Ascending aorta (tissue), 2 donors: ENCODE measurements at regions not wholly inside any gene's neighbourhood (a gene's known extent, or its start where the extent isn't known, plus 50 kb on each side); places are given as distances from the start of the nearest gene placed in this dataset.

Source experiments
- DNase-seq, 2 donors: peaks; one replicate each; pipeline ENCODE4 v3.0.0-alpha.2; 2019; ENCODE audit warnings: low spot score in 2 of 2
- H3K27ac ChIP-seq, 2 donors: fragments of 200-600 bp; sonication (generic); one replicate each; pipeline ENCODE4 v1.5.1; 2016 to 2017; ENCODE audit warnings: mild to moderate bottlenecking in 1 of 2
- H3K27me3 ChIP-seq: fragments of 200-600 bp; sonication (generic); one replicate; pipeline ENCODE4 v1.5.1; 2017
- H3K36me3 ChIP-seq, 2 donors: fragments of 200-600 bp; sonication (generic); one replicate each; pipeline ENCODE4 v1.5.1; 2016
- H3K4me1 ChIP-seq, 2 donors: fragments of 200-600 bp; sonication (generic); one replicate each; pipeline ENCODE4 v1.5.1; 2016 to 2017; ENCODE audit warnings: mild to moderate bottlenecking in 1 of 2
- H3K4me3 ChIP-seq, 2 donors: fragments of 200-600 bp; sonication (generic); one replicate each; pipeline ENCODE4 v1.5.1; 2016 to 2017; ENCODE audit warnings: mild to moderate bottlenecking in 1 of 2
- H3K9me3 ChIP-seq, 2 donors: fragments of 200-600 bp; sonication (generic); one replicate each; pipeline ENCODE4 v1.5.1; 2016
- CTCF ChIP-seq, 3 experiments: fragments of 200-600 bp in 2 of 3; fragments of 450-650 bp in 1 of 3; sonication (generic) in 2 of 3; IDR thresholded peaks; one replicate each; pipeline ENCODE4 v1.5.1; 2016 to 2019; ENCODE audit warnings: antibody characterized with exemption in 3 of 3, mild to moderate bottlenecking in 1 of 3, moderate library complexity in 1 of 3
- intact Hi-C: fragments of 100-400 bp; cut with DNase I; formaldehyde crosslinking; loops from one replicate; pipeline ENCODE4 v1.15.1; 2023

- no peak for TF ChIP-seq CTCF (IDR thresholded peaks at IDR 0.05)
- intact Hi-C loops: no loop called here
- no peaks in the 10 kb centered on the region for H3K36me3 ChIP-seq
- DNase-seq: no peak
- H3K4me1 ChIP-seq: no peaks in the 10 kb centered on the region
- no peak overlapping the region for H3K4me3 ChIP-seq
- no peaks in the 10 kb centered on the region for H3K9me3 ChIP-seq
- no peaks in the 10 kb centered on the region for H3K27me3 ChIP-seq
- H3K27ac ChIP-seq: no peak overlapping the region
Measured at GRCh38 chr10:85152911-85153310, 824.5 kb downstream of the CCSER2 start.

- intact Hi-C loops: no loop called here
- Histone ChIP-seq H3K36me3 (no peaks in the 10 kb centered on the region), H3K9me3 (no peaks in the 10 kb centered on the region), H3K27me3 (no peaks in the 10 kb centered on the region), H3K4me1 (no peaks in the 10 kb centered on the region), H3K4me3 (no peak overlapping the region), H3K27ac (no peak overlapping the region)
- no peak for DNase-seq
- no peak for TF ChIP-seq CTCF (IDR thresholded peaks at IDR 0.05)
Measured at GRCh38 chr10:85157206-85157605, 828.8 kb downstream of the CCSER2 start.

- Histone ChIP-seq H3K27ac (no peak overlapping the region), H3K4me3 (no peak overlapping the region), H3K4me1 (no peaks in the 10 kb centered on the region), H3K9me3 (no peaks in the 10 kb centered on the region), H3K27me3 (no peaks in the 10 kb centered on the region), H3K36me3 (no peaks in the 10 kb centered on the region)
- TF ChIP-seq CTCF (IDR thresholded peaks at IDR 0.05): no peak
- intact Hi-C loops: no loop called here
- DNase-seq: no peak
Measured at GRCh38 chr10:85168243-85168642, 839.9 kb downstream of the CCSER2 start.

- intact Hi-C loops: no loop called here
- Histone ChIP-seq H3K9me3 (no peaks in the 10 kb centered on the region), H3K36me3 (no peaks in the 10 kb centered on the region), H3K27ac (no peak overlapping the region), H3K27me3 (no peaks in the 10 kb centered on the region), H3K4me1 (no peaks in the 10 kb centered on the region), H3K4me3 (no peak overlapping the region)
- no peak for DNase-seq
- no peak for TF ChIP-seq CTCF (IDR thresholded peaks at IDR 0.05)
Measured at GRCh38 chr10:85170026-85170425, 841.6 kb downstream of the CCSER2 start.

GRCh38 chr10:85175635-85176034, 847.2 kb downstream of the CCSER2 start:
- no peak overlapping the region for H3K27ac ChIP-seq
- intact Hi-C loops: no loop called here
- H3K4me1 ChIP-seq: no peaks in the 10 kb centered on the region
- TF ChIP-seq CTCF (IDR thresholded peaks at IDR 0.05): no peak
- no peaks in the 10 kb centered on the region for H3K9me3 ChIP-seq
- no peaks in the 10 kb centered on the region for H3K36me3 ChIP-seq
- no peak for DNase-seq
- H3K4me3 ChIP-seq: no peak overlapping the region
- H3K27me3 ChIP-seq: no peaks in the 10 kb centered on the region

GRCh38 chr10:85177767-85178166, 849.4 kb downstream of the CCSER2 start:
- DNase-seq: no peak
- no peaks in the 10 kb centered on the region for H3K36me3 ChIP-seq
- H3K9me3 ChIP-seq: no peaks in the 10 kb centered on the region
- intact Hi-C loops: no loop called here
- TF ChIP-seq CTCF (IDR thresholded peaks at IDR 0.05): no peak
- no peaks in the 10 kb centered on the region for H3K4me1 ChIP-seq
- no peak overlapping the region for H3K27ac ChIP-seq
- H3K27me3 ChIP-seq: no peaks in the 10 kb centered on the region
- H3K4me3 ChIP-seq: no peak overlapping the region
